ENCODE measurements at regions not wholly inside any gene's neighbourhood (a gene's known extent, or its start where the extent isn't known, plus 50 kb on each side); places are given as distances from the start of the nearest gene placed in this dataset.

DNA sequence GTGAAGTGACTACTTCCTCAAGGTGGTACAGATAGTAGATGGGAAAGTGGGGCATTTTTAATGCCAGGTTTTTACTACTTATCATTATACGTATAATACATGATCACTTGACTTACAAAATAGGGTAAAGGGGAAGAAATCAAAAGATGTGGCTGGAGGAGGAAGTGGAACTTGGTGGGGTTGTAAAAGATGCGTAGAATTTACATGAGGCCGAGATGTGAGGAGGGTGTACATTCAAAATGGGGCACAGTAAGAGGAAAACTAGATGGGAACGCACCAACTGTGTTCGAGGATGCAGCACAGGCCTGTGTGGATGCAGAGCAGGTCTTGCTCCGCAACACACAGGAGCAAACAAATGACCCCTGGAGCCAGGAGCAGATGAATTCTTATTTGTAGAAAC lies 403.3 kb downstream of the TXNL1 start:
- no peak overlapping the region for H3K4me3 ChIP-seq (ENCODE audit: low read length)
- no peaks in the 10 kb centered on the region for H3K9me3 ChIP-seq (replicated peaks; ENCODE audit: insufficient read depth, low read length)
- H2AFZ ChIP-seq (ENCODE audit: low read length): no peak overlapping the region
- no peak overlapping the region; the same call in 1 of the 2 replicates for H3K4me2 ChIP-seq (ENCODE audit: low read depth, low read length)
- H4K20me1 ChIP-seq (ENCODE audit: insufficient read depth, low read length): no peaks in the 10 kb centered on the region
- no peaks in the 10 kb centered on the region for H3K79me2 ChIP-seq (ENCODE audit: low read length)
- H3K9me2 ChIP-seq (replicated peaks; ENCODE audit: insufficient read depth, low read length): no peaks in the 10 kb centered on the region
- no peak for DNase-seq
- peaks cover 9% of the 10 kb centered on the region; the same call in 1 of the 2 replicates for H3K4me1 ChIP-seq (ENCODE audit: low read length)
- TF ChIP-seq, protein P1, sequence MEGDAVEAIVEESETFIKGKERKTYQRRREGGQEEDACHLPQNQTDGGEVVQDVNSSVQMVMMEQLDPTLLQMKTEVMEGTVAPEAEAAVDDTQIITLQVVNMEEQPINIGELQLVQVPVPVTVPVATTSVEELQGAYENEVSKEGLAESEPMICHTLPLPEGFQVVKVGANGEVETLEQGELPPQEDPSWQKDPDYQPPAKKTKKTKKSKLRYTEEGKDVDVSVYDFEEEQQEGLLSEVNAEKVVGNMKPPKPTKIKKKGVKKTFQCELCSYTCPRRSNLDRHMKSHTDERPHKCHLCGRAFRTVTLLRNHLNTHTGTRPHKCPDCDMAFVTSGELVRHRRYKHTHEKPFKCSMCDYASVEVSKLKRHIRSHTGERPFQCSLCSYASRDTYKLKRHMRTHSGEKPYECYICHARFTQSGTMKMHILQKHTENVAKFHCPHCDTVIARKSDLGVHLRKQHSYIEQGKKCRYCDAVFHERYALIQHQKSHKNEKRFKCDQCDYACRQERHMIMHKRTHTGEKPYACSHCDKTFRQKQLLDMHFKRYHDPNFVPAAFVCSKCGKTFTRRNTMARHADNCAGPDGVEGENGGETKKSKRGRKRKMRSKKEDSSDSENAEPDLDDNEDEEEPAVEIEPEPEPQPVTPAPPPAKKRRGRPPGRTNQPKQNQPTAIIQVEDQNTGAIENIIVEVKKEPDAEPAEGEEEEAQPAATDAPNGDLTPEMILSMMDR (IDR thresholded peaks at IDR 0.05; ENCODE audit: low read length): no peak
- TF ChIP-seq EZH2 (optimal IDR thresholded peaks at IDR 0.05; ENCODE audit: low read depth, low read length) (no peak), EZH2phosphoT487 (IDR thresholded peaks at IDR 0.05; ENCODE audit: low read length) (no peak)
- H3K9ac ChIP-seq (ENCODE audit: low read length): no peak overlapping the region
- no peaks in the 10 kb centered on the region for H3F3A ChIP-seq (ENCODE audit: insufficient read depth, low read length)
- no peaks in the 10 kb centered on the region for H3K27me3 ChIP-seq (replicated peaks; ENCODE audit: insufficient read depth, low read length)
- no peaks in the 10 kb centered on the region for H3K36me3 ChIP-seq (replicated peaks; ENCODE audit: insufficient read depth, low read length)
- H3K27ac ChIP-seq (ENCODE audit: low read length): no peak overlapping the region; the same call in 1 of the 2 replicates

DNA sequence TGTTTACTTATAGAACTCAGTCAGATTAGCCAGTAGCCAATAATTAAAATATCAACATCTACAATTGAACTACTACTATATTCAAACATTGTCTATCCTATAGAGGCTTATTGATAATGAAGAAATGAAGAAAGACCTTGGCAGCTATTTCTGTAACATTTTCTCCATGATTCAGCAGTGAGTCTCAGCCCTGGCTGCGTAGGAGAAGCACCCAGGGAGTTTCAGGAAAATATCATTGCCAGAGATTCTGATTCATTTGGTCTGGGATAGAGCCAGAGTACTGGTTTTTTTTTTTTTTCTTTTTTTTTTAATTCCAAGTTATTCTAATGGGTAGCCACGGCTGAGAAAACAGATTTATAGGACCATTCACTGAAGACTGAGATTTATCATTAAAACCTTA lies 404.8 kb downstream of the TXNL1 start:
- H3K27me3 ChIP-seq (replicated peaks; ENCODE audit: insufficient read depth, low read length): no peaks in the 10 kb centered on the region
- TF ChIP-seq, protein P1 (IDR thresholded peaks at IDR 0.05; ENCODE audit: low read length): no peak
- TF ChIP-seq EZH2phosphoT487 (IDR thresholded peaks at IDR 0.05; ENCODE audit: low read length) (no peak), EZH2 (optimal IDR thresholded peaks at IDR 0.05; ENCODE audit: low read depth, low read length) (no peak)
- H3K79me2 ChIP-seq (ENCODE audit: low read length): no peaks in the 10 kb centered on the region
- H3K9me2 ChIP-seq (replicated peaks; ENCODE audit: insufficient read depth, low read length): no peaks in the 10 kb centered on the region
- no peaks in the 10 kb centered on the region for H3K9me3 ChIP-seq (replicated peaks; ENCODE audit: insufficient read depth, low read length)
- no peaks in the 10 kb centered on the region for H4K20me1 ChIP-seq (ENCODE audit: insufficient read depth, low read length)
- DNase-seq: no peak
- H3K4me1 ChIP-seq (ENCODE audit: low read length): peaks cover 9% of the 10 kb centered on the region; the same call in 1 of the 2 replicates
- H3K4me3 ChIP-seq (ENCODE audit: low read length): no peak overlapping the region
- no peak overlapping the region for H3K9ac ChIP-seq (ENCODE audit: low read length)
- H3F3A ChIP-seq (ENCODE audit: insufficient read depth, low read length): no peaks in the 10 kb centered on the region
- no peak overlapping the region for H2AFZ ChIP-seq (ENCODE audit: low read length)
- no peak overlapping the region for H3K4me2 ChIP-seq (ENCODE audit: low read depth, low read length)
- H3K36me3 ChIP-seq (replicated peaks; ENCODE audit: insufficient read depth, low read length): no peaks in the 10 kb centered on the region
- H3K27ac ChIP-seq (ENCODE audit: low read length): no peak overlapping the region

DNA sequence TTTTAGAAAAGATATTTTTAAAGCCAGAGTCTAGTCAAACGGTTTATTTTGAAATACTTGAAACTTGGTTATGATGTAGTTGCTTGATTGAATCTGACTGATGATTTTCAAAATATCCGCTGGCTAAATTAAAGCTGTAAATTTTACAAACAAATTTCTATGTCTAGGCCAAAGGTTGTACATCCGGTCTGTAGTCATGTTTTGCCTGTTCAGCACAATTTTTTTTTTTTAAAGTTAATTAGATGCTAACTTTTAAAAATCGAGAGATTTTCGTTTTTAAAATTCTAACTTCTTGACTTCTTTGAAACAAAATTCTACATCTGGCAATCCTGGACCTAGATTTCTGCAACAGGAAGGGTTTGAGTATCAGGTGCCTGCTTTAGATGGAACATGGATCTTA lies 412.4 kb downstream of the TXNL1 start:
- no peaks in the 10 kb centered on the region for H4K20me1 ChIP-seq (ENCODE audit: insufficient read depth, low read length)
- H3K27me3 ChIP-seq (replicated peaks; ENCODE audit: insufficient read depth, low read length): no peaks in the 10 kb centered on the region
- H3F3A ChIP-seq (ENCODE audit: insufficient read depth, low read length): no peaks in the 10 kb centered on the region
- H3K9me2 ChIP-seq (replicated peaks; ENCODE audit: insufficient read depth, low read length): no peaks in the 10 kb centered on the region
- H3K9ac ChIP-seq (ENCODE audit: low read length): no peak overlapping the region
- no peak overlapping the region for H3K4me3 ChIP-seq (ENCODE audit: low read length)
- no peak overlapping the region for H2AFZ ChIP-seq (ENCODE audit: low read length)
- DNase-seq: no peak
- no peaks in the 10 kb centered on the region for H3K36me3 ChIP-seq (replicated peaks; ENCODE audit: insufficient read depth, low read length)
- H3K79me2 ChIP-seq (ENCODE audit: low read length): no peaks in the 10 kb centered on the region
- no peak overlapping the region for H3K4me2 ChIP-seq (ENCODE audit: low read depth, low read length)
- no peaks in the 10 kb centered on the region for H3K9me3 ChIP-seq (replicated peaks; ENCODE audit: insufficient read depth, low read length)
- TF ChIP-seq EZH2 (optimal IDR thresholded peaks at IDR 0.05; ENCODE audit: low read depth, low read length): no peak
- TF ChIP-seq, protein P1 (IDR thresholded peaks at IDR 0.05; ENCODE audit: low read length): no peak
- TF ChIP-seq EZH2phosphoT487 (IDR thresholded peaks at IDR 0.05; ENCODE audit: low read length): no peak
- no peak overlapping the region for H3K27ac ChIP-seq (ENCODE audit: low read length)
- no peaks in the 10 kb centered on the region for H3K4me1 ChIP-seq (ENCODE audit: low read length)

Measured in MM.1S (cell line).